ENCODE measurements at regions not wholly inside any gene's neighbourhood (a gene's known extent, or its start where the extent isn't known, plus 50 kb on each side); places are given as distances from the start of the nearest gene placed in this dataset.

- intact Hi-C loops (cut with DNase I): no loop called here
- DNase-seq (no peak), FAIRE-seq (no peak)
- H3K9ac ChIP-seq (ENCODE audit: low read length in 3 of 3): no peak overlapping the region
- H3K4me3 ChIP-seq (ENCODE audit: low read length in 3 of 3): no peak overlapping the region
- H3K9me3 ChIP-seq (ENCODE audit: control insufficient read depth in 2 of 3, insufficient read depth in 1 of 3, low read length in 3 of 3): peaks cover 0 to 7% (median 0%) of the 10 kb centered on the region in 3 donors
- H3K4me1 ChIP-seq (ENCODE audit: control insufficient read depth in 2 of 3, insufficient read depth in 2 of 3, low read depth in 1 of 3, low read length in 3 of 3): no peaks in the 10 kb centered on the region
- H3K27me3 ChIP-seq (ENCODE audit: control insufficient read depth, insufficient read depth, low read length): no peaks in the 10 kb centered on the region
- TF ChIP-seq CTCF (IDR thresholded peaks at IDR 0.05; ENCODE audit: borderline replicate concordance, extremely low read depth, insufficient read depth): no peak
- no peaks in the 10 kb centered on the region for H3K36me3 ChIP-seq (ENCODE audit: control insufficient read depth in 2 of 3, insufficient read depth in 3 of 3, low read length in 3 of 3)
- no peak overlapping the region for H3K27ac ChIP-seq (ENCODE audit: low read depth in 2 of 2, low read length in 2 of 2)
These were observed 457.9 kb downstream of the FOXO1 start for GRCh38 chr13:40208517-40208916.

GRCh38 chr13:40210865-40211585 lies 455.4 kb downstream of the FOXO1 start:
- H3K9me3 ChIP-seq (ENCODE audit: control insufficient read depth in 2 of 3, insufficient read depth in 1 of 3, low read length in 3 of 3): no peaks in the 10 kb centered on the region
- no peak overlapping the region for H3K9ac ChIP-seq (ENCODE audit: low read length in 3 of 3)
- DNase-seq: no peak
- no peak for FAIRE-seq
- H3K4me3 ChIP-seq (ENCODE audit: low read length in 3 of 3): no peak overlapping the region
- no peaks in the 10 kb centered on the region for H3K27me3 ChIP-seq (ENCODE audit: control insufficient read depth, insufficient read depth, low read length)
- H3K36me3 ChIP-seq (ENCODE audit: control insufficient read depth in 2 of 3, insufficient read depth in 3 of 3, low read length in 3 of 3): no peaks in the 10 kb centered on the region
- intact Hi-C loops (cut with DNase I): no loop called here
- no peak for TF ChIP-seq CTCF (IDR thresholded peaks at IDR 0.05; ENCODE audit: borderline replicate concordance, extremely low read depth, insufficient read depth)
- H3K27ac ChIP-seq (ENCODE audit: low read depth in 2 of 2, low read length in 2 of 2): no peak overlapping the region
- H3K4me1 ChIP-seq (ENCODE audit: control insufficient read depth in 2 of 3, insufficient read depth in 2 of 3, low read depth in 1 of 3, low read length in 3 of 3): no peaks in the 10 kb centered on the region

GRCh38 chr13:40211586-40211968 lies 454.9 kb downstream of the FOXO1 start:
- Histone ChIP-seq H3K36me3 (ENCODE audit: control insufficient read depth in 2 of 3, insufficient read depth in 3 of 3, low read length in 3 of 3) (no peaks in the 10 kb centered on the region), H3K9me3 (ENCODE audit: control insufficient read depth in 2 of 3, insufficient read depth in 1 of 3, low read length in 3 of 3) (no peaks in the 10 kb centered on the region), H3K27ac (ENCODE audit: low read depth in 2 of 2, low read length in 2 of 2) (no peak overlapping the region), H3K4me3 (ENCODE audit: low read length in 3 of 3) (no peak overlapping the region), H3K9ac (ENCODE audit: low read length in 3 of 3) (no peak overlapping the region), H3K4me1 (ENCODE audit: control insufficient read depth in 2 of 3, insufficient read depth in 2 of 3, low read depth in 1 of 3, low read length in 3 of 3) (no peaks in the 10 kb centered on the region), H3K27me3 (ENCODE audit: control insufficient read depth, insufficient read depth, low read length) (no peaks in the 10 kb centered on the region)
- DNase-seq: no peak
- no peak for FAIRE-seq
- TF ChIP-seq CTCF (IDR thresholded peaks at IDR 0.05; ENCODE audit: borderline replicate concordance, extremely low read depth, insufficient read depth): no peak
- intact Hi-C loops (cut with DNase I): no loop called here

- TF ChIP-seq CTCF (IDR thresholded peaks at IDR 0.05; ENCODE audit: borderline replicate concordance, extremely low read depth, insufficient read depth): no peak
- no peaks in the 10 kb centered on the region for H3K27me3 ChIP-seq (ENCODE audit: control insufficient read depth, insufficient read depth, low read length)
- DNase-seq: no peak
These were observed 452.7 kb downstream of the FOXO1 start for GRCh38 chr13:40213779-40214178.

More at GRCh38 chr13:40213779-40214178, 452.7 kb downstream of the FOXO1 start:
- Histone ChIP-seq H3K27ac (ENCODE audit: low read depth in 2 of 2, low read length in 2 of 2) (no peak overlapping the region), H3K4me1 (ENCODE audit: control insufficient read depth in 2 of 3, insufficient read depth in 2 of 3, low read depth in 1 of 3, low read length in 3 of 3) (no peaks in the 10 kb centered on the region), H3K9me3 (ENCODE audit: control insufficient read depth in 2 of 3, insufficient read depth in 1 of 3, low read length in 3 of 3) (no peaks in the 10 kb centered on the region), H3K4me3 (ENCODE audit: low read length in 3 of 3) (no peak overlapping the region), H3K36me3 (ENCODE audit: control insufficient read depth in 2 of 3, insufficient read depth in 3 of 3, low read length in 3 of 3) (no peaks in the 10 kb centered on the region), H3K9ac (ENCODE audit: low read length in 3 of 3) (no peak overlapping the region)
- intact Hi-C loops (cut with DNase I): no loop called here
- no peak for FAIRE-seq
